ENCODE measurements at regions not wholly inside any gene's neighbourhood (a gene's known extent, or its start where the extent isn't known, plus 50 kb on each side); places are given as distances from the start of the nearest gene placed in this dataset.

GRCh38 chr18:30675493-30675892, 367.0 kb downstream of the DSC3 start (continued):
- TF ChIP-seq UBTF (CRISPR knock-in tag; IDR thresholded peaks at IDR 0.05) (no peak), ZNF773 (CRISPR knock-in tag; IDR thresholded peaks at IDR 0.05; ENCODE audit: borderline replicate concordance) (no peak), NFE2 (CRISPR knock-in tag; IDR thresholded peaks at IDR 0.05) (no peak), ZNF570 (CRISPR knock-in tag; IDR thresholded peaks at IDR 0.05; ENCODE audit: borderline replicate concordance) (no peak)

- ChIA-PET CTCF (ENCODE audit: low intra/inter-chr PET ratio, low total read pairs) (no interaction called here), POLR2A (no interaction called here)
- H3K9ac ChIP-seq (ENCODE audit: insufficient read depth, low read depth, low read length), result no peak overlapping the region
- intact Hi-C loops (cut with micrococcal nuclease; ENCODE audit: unreplicated experiment), result no loop called here
- no peak for DNase-seq (ENCODE audit: low spot score)
- ATAC-seq, result no peak
- TF ChIP-seq GATAD2A (CRISPR knock-in tag; IDR thresholded peaks at IDR 0.05) (no peak), AKNA (CRISPR knock-in tag; IDR thresholded peaks at IDR 0.05; ENCODE audit: borderline replicate concordance) (no peak), CEBPB (IDR thresholded peaks at IDR 0.05; ENCODE audit: borderline replicate concordance, low read depth, low read length) (0 out of 2 replicates have a peak, but pooled peaks have one; percentile 17)
- H3K9me3 ChIP-seq (ENCODE audit: low read length), result no peaks in the 10 kb centered on the region
- in situ Hi-C loops (cut with HindIII; ENCODE audit: extremely low pct_ligation_motif_present, low pct_unique_long_range_greater_than_20kb), result no loop called here
- H3K27ac ChIP-seq (ENCODE audit: extremely low read length, insufficient read depth, low read length), result no peak overlapping the region
- no peaks in the 10 kb centered on the region for H4K20me1 ChIP-seq (ENCODE audit: insufficient read depth, low read length)
- H3K79me2 ChIP-seq (ENCODE audit: insufficient read depth, low read length), result no peaks in the 10 kb centered on the region
- H3K36me3 ChIP-seq (replicated peaks in 1 of 2; ENCODE audit: control insufficient read depth in 1 of 2, insufficient read depth in 2 of 2, low read length in 2 of 2), result no peaks in the 10 kb centered on the region
- H3K4me2 ChIP-seq (ENCODE audit: low read depth, low read length), result no peak overlapping the region
- no peak for FAIRE-seq
- no peaks in the 10 kb centered on the region for H3K4me1 ChIP-seq (ENCODE audit: insufficient read depth, low read length)
- BruUV-seq (replicated peaks), result no TSS peak
- no peak overlapping the region for H3K4me3 ChIP-seq (replicated peaks in 1 of 3; ENCODE audit: insufficient read depth in 1 of 3, low read depth in 2 of 3, low read length in 3 of 3)
- 6% methylated on average over 4 of the region's 4 CpGs for WGBS (ENCODE audit: low lambda C conversion rate)
- no peak overlapping the region for H2AFZ ChIP-seq (ENCODE audit: low read length)
- H3K27me3 ChIP-seq (ENCODE audit: control insufficient read depth in 1 of 2, insufficient read depth in 2 of 2, low read length in 2 of 2), result no peaks in the 10 kb centered on the region
Observed at GRCh38 chr18:30675072-30675471, 367.5 kb downstream of the DSC3 start.
